Spleen (tissue), 7 donors: ENCODE measurements at regions not wholly inside any gene's neighbourhood (a gene's known extent, or its start where the extent isn't known, plus 50 kb on each side); places are given as distances from the start of the nearest gene placed in this dataset.

ENCODE experiments used
- CTCF ChIP-seq, 11 experiments: fragments of 200-600 bp in 7 of 11; fragments of 450-650 bp in 4 of 11; sonication (generic) in 4 of 11; IDR thresholded peaks in 8 of 11; conservative IDR thresholded peaks in 3 of 11; 1 replicate in 7 of 11; 2 replicates in 4 of 11; pipeline versions ENCODE4 v1.4.0 to v1.8.0; 2016 to 2021; ENCODE audit warnings: antibody characterized with exemption in 11 of 11, inconsistent platforms in 4 of 11, mild to moderate bottlenecking in 1 of 11
- POLR2A ChIP-seq, 3 donors: fragments of 450-650 bp; IDR thresholded peaks; one replicate each; pipeline ENCODE4 v1.5.1; 2017; ENCODE audit warnings: antibody characterized with exemption in 3 of 3, mild to moderate bottlenecking in 1 of 3
- POLR2AphosphoS5 ChIP-seq, 3 donors: sonication (generic); formaldehyde crosslinking; IDR thresholded peaks; one replicate each; pipeline ENCODE4 v1.5.1; 2017; ENCODE audit warnings: antibody characterized with exemption in 3 of 3
- donor health status: DM: no; HTN: no; CAD: no; lungs with moderate emphysema.
- donor health status: DM: no; HTN: no; CAD: no.
- donor health status: DM: no; HTN: no; CAD: no.

GRCh38 chr11:91673705-91674104, 550.9 kb upstream of the FAT3 start:
- TF ChIP-seq CTCF (IDR thresholded peaks at IDR 0.05 in 8 of 11, conservative IDR thresholded peaks at IDR 0.05 in 3 of 11) (no peak), POLR2A (IDR thresholded peaks at IDR 0.05) (no peak), POLR2AphosphoS5 (IDR thresholded peaks at IDR 0.05) (no peak)
